HFF-Myc (cell line): ENCODE measurements at regions not wholly inside any gene's neighbourhood (a gene's known extent, or its start where the extent isn't known, plus 50 kb on each side); places are given as distances from the start of the nearest gene placed in this dataset.

Experiments
- DNase-seq: peaks from one replicate; pipeline ENCODE4 v3.0.0-alpha.2; 2011; ENCODE audit warnings: low read depth; ENCODE audit errors: extremely low read depth
- H3K4me3 ChIP-seq: replicated peaks from 2 replicates; pipeline ENCODE4 v1.5.1; 2011; ENCODE audit warnings: low read depth, mild to moderate bottlenecking, control low read depth, low read length
- CTCF ChIP-seq: IDR thresholded peaks from 2 replicates; pipeline ENCODE4 v1.5.1; 2012; ENCODE audit warnings: mild to moderate bottlenecking, low read depth, low read length, control low read depth; ENCODE audit errors: missing control alignments

- H3K4me3 ChIP-seq: no peak overlapping the region
- no peak for DNase-seq
- no peak for TF ChIP-seq CTCF
Measured at GRCh38 chr10:124332426-124332825, 86.3 kb downstream of the OAT start.

- no peak for TF ChIP-seq CTCF
- H3K4me3 ChIP-seq: no peak overlapping the region
- no peak for DNase-seq
Measured at GRCh38 chr10:124329941-124330340, 88.8 kb downstream of the OAT start.

GRCh38 chr10:124329362-124329761 lies 89.4 kb downstream of the OAT start:
- no peak overlapping the region for H3K4me3 ChIP-seq
- no peak for TF ChIP-seq CTCF

GRCh38 chr10:124328477-124329220 lies 90.1 kb downstream of the OAT start:
- no peak for TF ChIP-seq CTCF
- DNase-seq: no peak
- no peak overlapping the region for H3K4me3 ChIP-seq

More at GRCh38 chr10:124329362-124329761, 89.4 kb downstream of the OAT start:
- DNase-seq: no peak

GRCh38 chr10:124325998-124326636 lies 92.6 kb downstream of the OAT start:
- no peak overlapping the region for H3K4me3 ChIP-seq
- TF ChIP-seq CTCF: no peak
- no peak for DNase-seq

GRCh38 chr10:124325633-124325914 lies 93.1 kb downstream of the OAT start:
- H3K4me3 ChIP-seq: no peak overlapping the region
- no peak for TF ChIP-seq CTCF
- DNase-seq: no peak
